Natural killer cell (primary cell): ENCODE measurements at regions not wholly inside any gene's neighbourhood (a gene's known extent, or its start where the extent isn't known, plus 50 kb on each side); places are given as distances from the start of the nearest gene placed in this dataset.

ENCODE experiments used
- ATAC-seq, 3 donors: fragments of 150-1000 bp in 2 of 3; fragments of 200-7000 bp in 1 of 3; cut with Tn5 transposase; 1 replicate in 1 of 3; 2 replicates in 2 of 3; pipeline ENCODE4 v1.10.0; 2021; ENCODE audit warnings: mild to moderate bottlenecking in 2 of 3, moderate library complexity in 2 of 3
- DNase-seq, 2 donors: peaks; one replicate each; pipeline versions ENCODE4 v3.0.0 to v3.0.0-alpha.2; 2013 to 2021; ENCODE audit warnings: mixed read lengths in 1 of 2
- H3K27ac ChIP-seq: one replicate; pipeline ENCODE4 v1.5.1; 2013; ENCODE audit warnings: mild to moderate bottlenecking, low read length
- H3K27me3 ChIP-seq: one replicate; pipeline ENCODE4 v1.6.1; 2013; ENCODE audit warnings: low read length; ENCODE audit not compliant: control insufficient read depth, insufficient read depth
- H3K36me3 ChIP-seq: one replicate; pipeline ENCODE4 v1.6.1; 2013; ENCODE audit warnings: low read length; ENCODE audit not compliant: control insufficient read depth, insufficient read depth
- H3K4me1 ChIP-seq: one replicate; pipeline ENCODE4 v1.6.1; 2013; ENCODE audit warnings: low read length; ENCODE audit not compliant: control insufficient read depth, insufficient read depth
- H3K4me3 ChIP-seq: one replicate; pipeline ENCODE4 v1.5.1; 2013; ENCODE audit warnings: low read length
- H3K9me3 ChIP-seq: one replicate; pipeline ENCODE4 v1.6.1; 2013; ENCODE audit warnings: low read length; ENCODE audit not compliant: control insufficient read depth, insufficient read depth
- H3K27ac Mint-ChIP-seq, 2 donors: one replicate each; pipeline ENCODE4 v1.8.0; 2022; ENCODE audit warnings: mild to moderate bottlenecking in 2 of 2, mixed read lengths in 2 of 2, moderate library complexity in 1 of 2
- H3K27me3 Mint-ChIP-seq, 2 donors: one replicate each; pipeline ENCODE4 v1.8.0; 2022; ENCODE audit warnings: low read depth in 2 of 2, mixed read lengths in 2 of 2
- H3K36me3 Mint-ChIP-seq: one replicate; pipeline ENCODE4 v1.8.0; 2022; ENCODE audit warnings: mixed read lengths
- H3K4me1 Mint-ChIP-seq, 2 donors: one replicate each; pipeline ENCODE4 v1.8.0; 2022; ENCODE audit warnings: mixed read lengths in 2 of 2
- H3K4me3 Mint-ChIP-seq: one replicate; pipeline ENCODE4 v1.8.0; 2022; ENCODE audit warnings: mild to moderate bottlenecking, moderate library complexity, mixed read lengths
- H3K9me3 Mint-ChIP-seq, 2 donors: one replicate each; pipeline ENCODE4 v1.8.0; 2022; ENCODE audit warnings: mixed read lengths in 2 of 2
- WGBS: methylation state at CpG from one replicate; pipeline ENCODE4 v1.1.7; 2013; ENCODE audit warnings: missing lambda C conversion rate; ENCODE audit not compliant: insufficient coverage; 5-methylcytosine and 5-hydroxymethylcytosine counted together
- intact Hi-C: fragments of 100-400 bp; cut with micrococcal nuclease; formaldehyde crosslinking; loops from one replicate; pipeline ENCODE4 v1.14.2; 2022
- TF ChIP-seq, protein P1 (sequence below): fragments of 200-600 bp; IDR thresholded peaks from one replicate; pipeline ENCODE4 v1.8.0; 2022; ENCODE audit warnings: antibody characterized with exemption

GRCh38 chr13:33349986-33350826 lies 64.7 kb upstream of the STARD13 start:
- H3K27ac ChIP-seq = no peak overlapping the region
- intact Hi-C loops = no loop called here
- 4% methylated on average over 84 of the region's 84 CpGs for WGBS
- Mint-ChIP-seq H3K9me3 (no peaks in the 10 kb centered on the region), H3K36me3 (peaks cover 7% of the 10 kb centered on the region), H3K27ac (no peak overlapping the region), H3K27me3 (peaks cover 11 to 37% of the 10 kb centered on the region in 2 donors), H3K4me3 (no peak overlapping the region), H3K4me1 (no peaks in the 10 kb centered on the region)
- H3K4me1 ChIP-seq = no peaks in the 10 kb centered on the region
- no peaks in the 10 kb centered on the region for H3K9me3 ChIP-seq
- DNase-seq = no peak
- ATAC-seq = no peak
- H3K4me3 ChIP-seq = no peak overlapping the region
- H3K36me3 ChIP-seq = no peaks in the 10 kb centered on the region
- peaks cover 3% of the 10 kb centered on the region for H3K27me3 ChIP-seq
- TF ChIP-seq, protein P1, sequence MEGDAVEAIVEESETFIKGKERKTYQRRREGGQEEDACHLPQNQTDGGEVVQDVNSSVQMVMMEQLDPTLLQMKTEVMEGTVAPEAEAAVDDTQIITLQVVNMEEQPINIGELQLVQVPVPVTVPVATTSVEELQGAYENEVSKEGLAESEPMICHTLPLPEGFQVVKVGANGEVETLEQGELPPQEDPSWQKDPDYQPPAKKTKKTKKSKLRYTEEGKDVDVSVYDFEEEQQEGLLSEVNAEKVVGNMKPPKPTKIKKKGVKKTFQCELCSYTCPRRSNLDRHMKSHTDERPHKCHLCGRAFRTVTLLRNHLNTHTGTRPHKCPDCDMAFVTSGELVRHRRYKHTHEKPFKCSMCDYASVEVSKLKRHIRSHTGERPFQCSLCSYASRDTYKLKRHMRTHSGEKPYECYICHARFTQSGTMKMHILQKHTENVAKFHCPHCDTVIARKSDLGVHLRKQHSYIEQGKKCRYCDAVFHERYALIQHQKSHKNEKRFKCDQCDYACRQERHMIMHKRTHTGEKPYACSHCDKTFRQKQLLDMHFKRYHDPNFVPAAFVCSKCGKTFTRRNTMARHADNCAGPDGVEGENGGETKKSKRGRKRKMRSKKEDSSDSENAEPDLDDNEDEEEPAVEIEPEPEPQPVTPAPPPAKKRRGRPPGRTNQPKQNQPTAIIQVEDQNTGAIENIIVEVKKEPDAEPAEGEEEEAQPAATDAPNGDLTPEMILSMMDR = no peak

- H3K4me3 ChIP-seq = no peak overlapping the region
- no peaks in the 10 kb centered on the region for H3K4me1 ChIP-seq
- Mint-ChIP-seq H3K27ac (no peak overlapping the region), H3K4me1 (no peaks in the 10 kb centered on the region), H3K9me3 (no peaks in the 10 kb centered on the region), H3K4me3 (no peak overlapping the region), H3K27me3 (peaks cover 11 to 37% of the 10 kb centered on the region in 2 donors), H3K36me3 (peaks cover 7% of the 10 kb centered on the region)
- H3K9me3 ChIP-seq = no peaks in the 10 kb centered on the region
- no peaks in the 10 kb centered on the region for H3K36me3 ChIP-seq
- DNase-seq (no peak), ATAC-seq (no peak)
- WGBS = 75% methylated on average over 2 of the region's 2 CpGs
- peaks cover 3% of the 10 kb centered on the region for H3K27me3 ChIP-seq
- no peak overlapping the region for H3K27ac ChIP-seq
- TF ChIP-seq, protein P1 = no peak
- intact Hi-C loops = no loop called here
Observed at GRCh38 chr13:33351319-33351718, 65.8 kb upstream of the STARD13 start.

- no peak for ATAC-seq
- TF ChIP-seq, protein P1 = no peak
- Histone ChIP-seq H3K4me3 (no peak overlapping the region), H3K4me1 (no peaks in the 10 kb centered on the region), H3K27me3 (peaks cover 3% of the 10 kb centered on the region), H3K36me3 (no peaks in the 10 kb centered on the region), H3K9me3 (no peaks in the 10 kb centered on the region), H3K27ac (no peak overlapping the region)
- Mint-ChIP-seq H3K36me3 (peaks cover 7% of the 10 kb centered on the region), H3K27ac (no peak overlapping the region), H3K4me3 (no peak overlapping the region), H3K9me3 (no peaks in the 10 kb centered on the region), H3K27me3 (peaks cover 11 to 37% of the 10 kb centered on the region in 2 donors), H3K4me1 (no peaks in the 10 kb centered on the region)
- 91% methylated on average over 5 of the region's 5 CpGs for WGBS
- no peak for DNase-seq
- intact Hi-C loops = no loop called here
Observed at GRCh38 chr13:33352041-33352440, 66.5 kb upstream of the STARD13 start.

DNA sequence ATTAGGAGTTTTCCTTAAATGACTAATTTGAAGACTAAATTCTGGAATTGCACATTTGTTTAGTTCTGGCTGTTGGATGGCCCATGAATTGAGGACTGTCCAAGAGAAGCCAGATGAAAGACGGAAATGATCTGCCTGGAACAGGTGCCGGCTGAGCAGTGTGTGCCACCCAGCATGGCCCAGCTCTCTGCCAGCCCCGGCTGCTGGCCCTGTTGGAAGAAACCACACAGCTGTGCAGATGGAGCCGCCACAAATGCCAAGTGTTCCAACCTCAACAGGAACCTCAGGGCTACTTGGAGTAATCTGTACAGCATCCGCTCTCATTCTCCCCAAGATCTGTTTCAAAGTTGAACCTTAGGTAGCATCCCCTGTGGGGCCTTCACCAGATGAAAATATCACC lies 67.0 kb upstream of the STARD13 start:
- Histone ChIP-seq H3K36me3 (no peaks in the 10 kb centered on the region), H3K9me3 (no peaks in the 10 kb centered on the region), H3K4me1 (no peaks in the 10 kb centered on the region), H3K27ac (no peak overlapping the region), H3K27me3 (peaks cover 3% of the 10 kb centered on the region), H3K4me3 (no peak overlapping the region)
- H3K36me3 Mint-ChIP-seq = peaks cover 7% of the 10 kb centered on the region
- TF ChIP-seq, protein P1 = no peak
- peaks cover 11 to 37% of the 10 kb centered on the region in 2 donors for H3K27me3 Mint-ChIP-seq
- intact Hi-C loops = no loop called here
- H3K4me1 Mint-ChIP-seq = no peaks in the 10 kb centered on the region
- DNase-seq (no peak), ATAC-seq (no peak)
- H3K4me3 Mint-ChIP-seq = no peak overlapping the region
- H3K9me3 Mint-ChIP-seq = no peaks in the 10 kb centered on the region
- 55% methylated on average over 5 of the region's 5 CpGs for WGBS
- no peak overlapping the region for H3K27ac Mint-ChIP-seq
